ENCODE measurements at regions not wholly inside any gene's neighbourhood (a gene's known extent, or its start where the extent isn't known, plus 50 kb on each side); places are given as distances from the start of the nearest gene placed in this dataset.

DNA sequence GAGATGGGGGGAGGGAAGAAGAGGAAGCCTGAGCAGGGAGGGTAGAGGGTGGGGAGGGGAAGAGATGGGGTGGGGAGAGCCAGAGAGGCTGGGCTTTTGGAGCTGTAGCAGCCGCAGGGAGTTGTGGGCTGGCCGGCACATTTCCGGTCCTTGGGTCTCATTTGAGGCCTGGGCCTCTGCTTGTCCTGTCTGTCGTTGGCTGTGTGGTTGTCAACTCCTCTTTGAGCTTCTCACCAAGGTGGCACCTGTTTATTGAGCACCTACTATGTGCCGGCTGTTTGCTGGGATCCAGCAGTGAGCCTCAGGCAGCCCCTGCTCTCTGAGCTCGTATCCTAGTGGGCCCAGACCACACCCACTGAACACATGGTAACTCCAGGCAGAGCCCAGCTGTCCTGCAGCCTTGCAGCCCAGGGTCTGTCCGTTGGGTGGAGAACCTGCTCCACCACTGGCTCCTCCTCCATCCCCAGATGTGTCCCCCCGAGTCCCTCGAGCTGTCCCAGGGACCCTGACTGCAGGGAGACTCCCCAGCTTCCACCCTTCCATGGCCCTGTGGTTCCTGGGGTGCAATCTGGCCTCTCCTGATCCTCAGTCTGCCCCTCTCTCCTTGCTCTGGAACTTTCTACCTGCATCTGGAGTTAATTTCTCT is 164.9 kb downstream of the IRF8 start:
- no peak for DNase-seq

DNA sequence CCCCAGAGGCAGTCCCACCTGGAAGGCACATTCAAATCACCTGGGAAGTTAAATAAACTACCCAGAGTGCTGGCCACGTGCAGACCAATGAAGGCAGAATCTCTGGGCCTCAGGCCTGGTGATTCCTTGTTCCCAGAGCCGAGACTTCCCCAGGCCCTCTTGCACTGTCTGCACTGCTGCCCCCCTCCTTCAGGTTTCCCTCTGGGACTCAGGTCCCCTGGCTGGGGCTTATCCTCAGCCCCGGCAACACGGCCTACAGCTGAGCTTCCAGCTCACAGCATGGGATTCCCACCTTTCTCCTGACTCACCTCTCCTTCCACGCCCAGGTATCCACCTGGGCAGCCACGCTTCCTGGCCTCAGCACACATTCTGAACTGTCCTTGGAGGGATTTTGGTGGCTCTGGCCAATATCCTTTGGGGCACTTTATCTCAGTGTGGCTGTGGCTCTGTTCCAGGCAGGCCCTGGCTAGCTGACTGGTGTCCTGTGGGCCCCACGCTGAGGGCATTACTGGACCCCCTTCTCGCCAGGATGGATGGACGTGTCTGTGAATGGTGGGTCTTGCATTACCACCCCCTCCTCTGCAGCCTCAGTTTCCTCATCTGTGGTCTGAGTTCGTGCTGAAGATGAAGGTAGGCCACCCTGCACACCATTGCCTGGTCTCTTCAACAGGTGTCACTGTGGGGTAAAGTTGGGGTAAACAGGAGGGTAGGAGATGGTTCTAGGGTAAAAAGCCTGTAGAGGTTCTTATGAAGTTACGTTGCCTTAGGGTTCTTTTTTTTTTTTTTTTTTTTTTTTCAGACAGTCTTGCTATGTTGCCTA is 165.7 kb downstream of the IRF8 start:
- DNase-seq: no peak

DNA sequence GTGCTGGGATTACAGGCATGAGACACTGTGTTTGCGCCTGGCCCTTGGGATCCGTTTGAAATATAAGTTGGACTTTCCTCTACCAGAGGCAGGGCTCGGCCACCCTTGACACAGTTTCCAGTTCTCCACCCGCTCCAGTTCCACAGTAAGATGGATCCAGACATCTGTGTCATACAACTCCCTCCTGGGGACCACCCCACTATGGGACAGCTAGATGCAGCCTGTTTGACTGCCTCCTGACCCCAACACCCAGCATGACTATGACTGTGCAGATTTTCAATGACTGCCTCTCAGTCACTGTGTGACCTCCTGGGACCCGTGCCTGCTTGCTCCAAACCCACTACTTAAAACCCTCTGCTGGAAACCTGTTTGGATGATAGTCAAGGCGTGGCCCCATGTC is 166.7 kb downstream of the IRF8 start:
- DNase-seq: no peak

DNA sequence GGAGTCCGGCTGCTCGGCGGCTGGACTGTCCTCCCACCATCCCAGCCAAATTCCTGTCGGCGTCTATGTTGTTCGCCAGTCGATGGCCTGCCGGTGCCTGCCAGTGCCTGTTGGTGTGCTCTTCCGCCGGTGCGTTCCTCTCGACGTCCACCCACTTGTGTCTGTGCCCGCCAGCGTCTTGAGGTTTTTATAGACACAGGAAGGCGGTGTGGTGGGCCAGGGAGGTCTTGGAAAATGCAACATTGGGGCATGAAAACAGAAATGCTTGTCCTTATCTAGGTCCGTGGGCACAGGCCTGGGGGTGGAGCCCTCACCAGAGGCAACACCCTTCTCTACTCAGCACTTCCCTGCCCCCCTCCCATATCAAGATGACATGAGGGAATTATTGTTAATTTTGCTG is 167.8 kb downstream of the IRF8 start:
- DNase-seq: no peak

DNA sequence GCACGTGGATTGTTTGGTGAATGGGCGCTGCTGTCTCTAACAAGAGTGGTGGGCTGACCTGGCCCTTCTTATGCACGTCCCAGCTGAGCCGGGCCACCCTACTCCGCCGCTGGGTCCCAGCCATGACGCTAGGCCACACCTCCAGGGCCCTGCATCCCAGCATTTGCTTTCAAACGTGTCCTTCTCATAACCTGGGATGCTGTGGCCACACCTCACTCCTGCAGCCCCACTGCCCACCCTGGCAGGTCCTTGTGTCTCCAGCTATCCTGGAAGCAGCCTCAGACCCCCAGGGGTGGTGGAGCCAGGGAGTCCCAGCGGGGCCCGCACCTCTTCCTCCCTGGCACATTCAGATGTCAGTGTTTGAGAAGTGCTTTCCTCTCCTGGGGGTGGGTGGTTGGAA is 168.6 kb downstream of the IRF8 start:
- no peak for DNase-seq

DNA sequence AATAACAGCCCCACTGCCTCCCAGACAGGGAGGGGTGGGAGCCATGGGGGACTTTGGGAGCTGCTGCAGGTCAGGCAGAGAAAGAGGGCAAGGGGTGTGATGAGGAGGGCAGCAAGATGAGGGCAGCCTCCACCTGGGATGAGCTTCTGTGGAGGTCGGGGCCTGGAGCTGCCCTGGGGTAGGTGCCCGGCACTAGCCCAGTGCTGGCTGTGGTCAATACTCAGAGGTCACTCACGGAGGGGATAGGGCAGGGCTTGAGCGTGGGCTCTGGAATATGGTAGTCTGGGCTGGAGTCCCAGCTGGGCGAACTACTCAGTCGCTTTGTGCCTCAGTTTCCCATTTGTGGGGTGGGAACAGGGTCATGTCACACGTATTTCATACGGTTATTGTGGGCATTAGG is 169.0 kb downstream of the IRF8 start:
- no peak for DNase-seq

DNA sequence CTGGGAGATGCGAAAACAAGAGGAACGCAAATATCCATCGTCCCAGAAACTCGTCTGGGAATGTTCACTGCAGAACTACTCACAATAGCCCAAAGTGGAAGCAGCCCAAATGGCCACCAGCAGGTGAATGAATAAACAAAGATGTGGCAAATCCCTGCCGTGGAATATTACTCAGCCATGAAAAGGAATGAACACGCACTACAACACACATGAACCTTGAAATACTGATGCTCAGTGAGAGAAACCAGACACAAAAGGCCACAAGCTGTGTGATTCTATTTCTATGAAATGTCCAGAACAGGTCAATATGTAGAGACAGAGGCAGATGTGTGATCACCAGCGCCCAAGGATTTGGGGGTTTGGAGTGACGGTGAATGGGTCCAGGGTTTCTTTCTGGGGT is 169.8 kb downstream of the IRF8 start:
- no peak for DNase-seq

DNA sequence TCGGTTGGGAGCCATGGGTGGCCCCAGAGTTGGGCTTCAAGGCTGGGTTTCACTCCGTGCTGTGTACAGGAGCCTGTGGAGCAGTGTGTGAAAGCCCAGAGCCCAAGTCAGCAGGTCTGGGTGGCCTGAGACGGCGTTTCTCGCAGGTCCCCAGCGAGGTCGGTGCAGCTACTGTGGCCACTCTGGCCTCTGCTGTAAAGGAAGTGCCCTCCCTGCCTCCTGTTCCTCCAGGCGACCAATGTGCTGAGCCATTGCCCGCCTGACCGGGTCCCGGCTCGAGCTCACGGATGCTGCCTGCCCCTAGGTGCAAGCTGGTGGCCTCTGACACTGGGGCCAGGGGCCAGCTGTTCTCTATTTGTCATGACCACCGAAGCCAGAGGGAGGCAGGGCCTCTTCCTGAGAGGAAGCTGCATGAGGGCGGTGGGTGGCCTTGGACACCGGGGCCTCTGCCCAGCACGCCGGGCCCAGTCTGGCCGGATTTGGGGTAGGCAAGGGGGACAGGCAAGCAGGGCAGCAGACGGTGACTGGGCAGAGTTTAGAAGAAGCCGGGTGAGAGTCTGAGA is 170.9 kb downstream of the IRF8 start:
- DNase-seq: no peak

DNA sequence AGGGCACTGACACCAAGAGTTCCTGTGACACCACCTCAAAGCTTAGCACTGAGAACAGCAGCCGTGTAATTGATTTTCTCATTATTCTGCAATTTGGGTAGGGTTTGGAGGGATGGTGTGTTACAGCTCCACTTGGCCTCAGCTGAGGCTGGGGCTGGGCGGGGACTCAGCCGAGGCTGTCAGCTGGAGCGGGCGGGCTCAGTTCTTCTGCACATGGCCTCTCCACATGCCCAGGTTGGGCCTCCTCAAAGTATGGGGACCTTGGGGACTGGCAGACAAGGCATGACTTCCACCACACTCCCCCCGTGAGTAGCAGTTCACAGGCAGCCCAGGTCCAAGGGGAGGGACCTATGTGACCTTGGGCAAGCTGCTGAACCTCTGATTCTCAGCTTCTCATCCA is 171.5 kb downstream of the IRF8 start:
- DNase-seq: no peak

DNA sequence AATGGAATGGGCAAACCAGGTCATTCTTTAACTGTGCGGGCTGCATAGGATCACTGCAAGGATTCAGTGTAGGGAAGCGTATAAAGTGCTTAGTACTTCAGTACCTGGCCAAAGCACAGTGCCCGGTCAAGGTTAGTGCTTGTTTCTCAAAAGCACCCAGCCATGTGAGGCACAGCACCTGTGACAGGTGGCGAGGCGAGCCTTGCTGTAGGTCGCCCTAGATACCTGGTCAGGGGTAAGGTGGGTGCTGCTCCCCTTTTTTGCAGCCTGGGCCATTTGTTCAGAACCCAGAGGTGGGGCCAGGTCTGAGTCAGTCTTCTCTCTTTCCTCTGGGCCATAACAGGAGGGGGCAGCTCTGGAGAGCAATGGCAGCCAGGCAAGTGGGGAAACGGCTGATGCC is 172.0 kb downstream of the IRF8 start:
- no peak for DNase-seq

DNA sequence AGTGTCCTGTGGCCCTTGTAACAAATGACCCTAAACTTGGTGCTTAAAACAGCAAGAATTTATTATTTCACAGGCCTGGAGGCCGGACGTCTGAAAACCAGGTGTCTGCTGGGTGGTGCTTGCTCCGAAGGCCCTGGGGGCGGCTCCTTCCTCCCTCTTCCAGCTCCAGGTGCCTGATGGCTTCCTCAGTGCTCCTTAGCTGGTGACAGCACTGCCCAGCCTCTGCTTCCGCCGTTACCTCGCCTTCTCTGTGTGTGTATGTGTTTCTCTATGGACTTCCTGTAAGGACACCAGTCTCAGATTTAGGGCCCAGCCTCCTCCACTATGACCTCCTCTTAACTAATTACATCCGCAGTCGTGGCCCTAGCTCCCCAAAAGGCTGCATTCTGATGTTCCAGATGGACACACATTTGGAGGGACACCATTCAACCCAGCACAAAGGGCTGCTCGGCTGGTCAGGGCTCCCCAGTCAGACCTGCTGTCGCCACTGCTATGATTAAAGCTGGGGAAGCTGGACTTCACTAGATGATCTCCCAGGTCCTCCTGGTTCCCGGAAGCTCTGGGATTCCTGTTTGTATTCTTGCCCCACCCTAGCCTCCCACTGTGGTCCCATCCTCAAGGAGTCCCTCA is 172.8 kb downstream of the IRF8 start:
- DNase-seq: no peak

DNA sequence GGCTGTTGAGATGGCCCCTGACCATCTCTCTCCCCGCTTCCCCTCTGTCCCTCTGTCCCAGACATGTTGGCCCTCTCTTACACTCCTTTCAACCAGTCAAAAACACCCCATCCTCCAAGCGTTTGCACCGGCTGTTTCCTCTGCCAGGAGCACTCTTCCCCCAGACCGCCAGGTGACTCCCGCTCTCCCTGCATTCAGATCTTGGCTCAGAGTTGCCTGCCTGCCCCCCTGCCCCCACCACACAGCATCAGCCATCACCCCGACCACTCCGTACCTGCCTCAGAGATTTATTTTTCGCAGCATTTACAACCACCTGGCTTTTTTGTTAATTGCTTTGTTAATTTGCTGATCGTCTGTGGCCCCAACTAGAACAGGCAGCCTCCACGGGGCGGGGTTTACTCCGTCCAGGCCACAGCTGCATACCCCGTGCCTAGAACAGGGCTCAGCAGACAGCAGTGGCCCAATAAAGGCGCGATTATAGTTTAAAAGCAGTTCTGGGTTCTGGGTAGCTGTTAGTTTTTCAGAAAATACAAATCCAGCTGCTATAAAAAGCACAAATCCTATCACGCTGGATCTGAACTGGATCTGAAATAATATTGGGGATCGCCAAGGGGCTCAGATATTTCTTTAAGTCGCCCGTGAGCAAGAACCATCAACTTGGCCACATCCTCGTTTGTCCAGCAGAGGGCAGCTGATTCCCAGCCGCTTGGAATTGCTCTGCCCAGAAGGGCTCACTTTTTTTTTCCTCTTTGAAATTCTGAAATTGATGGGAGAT is 173.6 kb downstream of the IRF8 start:
- DNase-seq: peak; percentile 67

DNA sequence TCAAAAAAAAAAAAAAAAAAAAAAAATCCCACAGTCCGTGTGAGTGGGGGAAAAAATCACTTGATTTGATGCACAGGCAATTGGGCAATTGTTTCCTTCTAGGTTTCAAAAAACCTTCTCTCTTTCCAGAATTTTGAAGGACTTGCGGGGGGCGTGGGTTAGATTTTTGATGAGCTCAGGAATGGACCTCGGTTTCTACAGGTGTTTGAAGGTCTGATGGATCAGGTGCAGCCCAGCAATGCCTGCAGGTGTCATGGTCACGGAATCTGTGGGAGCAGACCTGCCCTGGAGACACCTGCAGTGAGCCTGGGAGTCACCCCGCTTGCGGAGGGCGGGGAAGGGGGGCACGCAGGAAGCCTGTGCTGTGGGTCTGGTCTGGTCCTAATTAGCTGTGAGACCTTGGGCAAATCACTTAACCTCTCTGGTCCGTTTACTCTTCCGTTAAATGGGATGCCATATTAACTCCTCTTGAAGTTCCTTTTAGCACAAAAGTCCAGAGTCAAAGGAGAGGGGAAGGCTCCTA is 174.2 kb downstream of the IRF8 start:
- no peak for DNase-seq

DNA sequence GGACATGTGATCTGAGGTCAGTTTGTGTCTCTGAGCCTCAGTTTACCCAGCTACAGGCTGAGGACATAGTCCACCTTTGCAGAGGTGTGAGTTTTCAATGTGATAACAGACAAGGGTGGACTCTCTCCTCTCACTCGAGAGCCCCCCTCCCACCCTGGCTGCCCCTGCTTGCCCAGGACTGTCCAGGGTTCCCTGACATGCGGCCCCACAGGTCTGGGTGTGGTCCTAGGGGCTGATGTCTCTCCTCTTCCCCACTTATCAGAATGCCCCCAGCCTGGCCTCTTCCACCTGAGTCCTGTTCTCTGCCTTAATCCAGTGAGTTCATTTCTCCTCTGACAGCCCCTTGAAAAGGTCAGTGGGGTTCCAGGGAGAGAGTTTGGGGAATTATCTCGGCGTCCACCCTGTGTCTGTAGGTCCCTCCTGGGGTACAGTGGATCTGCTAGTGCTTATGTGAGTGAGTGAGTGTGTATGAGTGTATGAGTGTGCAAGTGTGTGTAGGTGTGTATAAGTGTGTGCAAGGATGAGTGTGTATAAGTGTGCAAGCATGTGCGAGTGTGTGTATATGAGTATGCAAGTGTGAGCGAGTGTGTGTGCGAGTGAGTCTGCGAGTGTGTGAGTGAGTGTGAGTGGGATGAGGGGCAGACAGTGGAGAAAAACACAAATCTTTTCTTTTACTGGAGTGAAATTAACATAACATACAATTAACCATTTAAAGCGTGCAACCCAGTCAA is 175.0 kb downstream of the IRF8 start:
- DNase-seq: no peak

DNA sequence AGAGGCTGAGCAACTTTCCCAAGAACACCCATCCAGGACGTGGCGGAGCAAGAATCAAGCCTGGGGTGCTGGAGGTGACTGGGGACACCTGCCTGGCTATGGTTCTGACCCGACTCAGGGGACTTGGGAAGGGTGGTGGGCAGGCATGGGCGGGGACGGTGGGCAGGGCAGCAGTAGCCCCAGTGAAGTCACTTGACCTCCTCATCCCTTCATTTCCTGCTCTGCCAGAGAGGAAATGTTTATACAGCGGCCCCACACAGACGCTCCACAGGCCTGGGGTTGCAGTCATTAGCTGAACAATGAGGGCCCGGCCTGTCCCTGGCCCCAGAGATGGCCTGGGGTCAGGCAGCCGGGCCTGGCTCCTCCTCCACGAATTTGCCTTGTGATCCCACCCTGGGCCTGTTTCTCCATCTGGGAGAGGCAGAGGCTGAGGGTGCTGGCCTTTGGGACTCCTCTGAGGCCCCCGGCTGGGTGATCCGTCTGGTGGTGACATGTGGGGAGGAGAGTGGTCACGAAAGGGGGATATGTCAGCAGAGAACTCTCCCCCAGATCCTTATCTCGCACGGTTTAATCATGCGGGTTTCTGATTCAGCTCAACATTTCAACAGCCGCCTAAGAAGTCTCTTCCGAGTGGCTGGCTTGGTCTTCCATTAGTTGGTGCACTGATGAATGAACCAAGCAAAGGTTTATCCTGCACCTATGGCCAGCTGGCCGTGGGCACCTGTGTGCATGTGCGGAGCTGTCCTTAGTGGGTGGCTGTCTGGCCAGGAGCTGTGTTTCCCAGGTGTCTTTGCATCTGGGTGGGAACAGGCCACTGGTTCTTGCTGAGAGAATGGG is 175.9 kb downstream of the IRF8 start:
- DNase-seq: no peak

DNA sequence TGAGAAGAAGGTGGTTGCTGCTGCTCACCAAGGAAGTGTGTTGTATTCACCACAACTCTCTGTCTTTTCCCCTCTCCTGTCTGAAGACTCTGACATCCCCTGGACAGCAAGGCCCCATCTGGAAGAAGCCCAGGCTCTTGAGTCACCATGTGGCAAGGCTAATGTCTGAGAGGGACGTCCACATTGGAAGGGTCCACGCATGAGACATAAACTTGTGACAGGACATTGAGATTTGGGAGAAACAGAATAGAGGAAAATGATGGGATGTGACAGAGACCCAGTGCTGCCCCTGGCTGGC is 176.5 kb downstream of the IRF8 start:
- no peak for DNase-seq

DNA sequence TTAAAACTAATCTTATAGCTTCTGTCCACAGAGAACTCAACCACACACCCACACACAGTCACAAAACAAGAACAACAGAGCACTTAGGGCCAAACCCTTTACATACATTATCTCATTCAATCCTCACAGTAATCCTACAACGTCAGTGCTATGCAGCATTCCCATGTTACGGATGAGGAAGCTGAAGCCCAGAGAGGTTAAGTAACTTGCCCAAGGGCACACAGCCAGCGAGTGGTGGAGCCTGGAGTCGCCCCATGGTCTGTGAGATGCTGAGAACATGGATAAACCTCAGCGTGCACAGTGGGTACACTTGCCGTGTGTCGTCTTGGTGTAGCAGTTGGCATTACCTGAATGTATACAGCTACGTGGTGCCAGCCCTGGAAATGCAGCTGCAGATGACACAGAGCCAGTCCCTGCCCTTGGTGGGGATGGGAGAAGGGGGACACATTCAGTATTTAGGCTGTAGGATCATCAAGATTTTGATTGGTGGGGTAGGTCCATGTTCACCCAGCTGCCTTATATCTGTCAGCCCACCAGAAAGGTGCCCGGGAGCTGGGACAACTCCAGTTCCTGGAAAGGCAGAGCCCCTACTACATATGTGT is 177.0 kb downstream of the IRF8 start:
- DNase-seq: no peak

DNA sequence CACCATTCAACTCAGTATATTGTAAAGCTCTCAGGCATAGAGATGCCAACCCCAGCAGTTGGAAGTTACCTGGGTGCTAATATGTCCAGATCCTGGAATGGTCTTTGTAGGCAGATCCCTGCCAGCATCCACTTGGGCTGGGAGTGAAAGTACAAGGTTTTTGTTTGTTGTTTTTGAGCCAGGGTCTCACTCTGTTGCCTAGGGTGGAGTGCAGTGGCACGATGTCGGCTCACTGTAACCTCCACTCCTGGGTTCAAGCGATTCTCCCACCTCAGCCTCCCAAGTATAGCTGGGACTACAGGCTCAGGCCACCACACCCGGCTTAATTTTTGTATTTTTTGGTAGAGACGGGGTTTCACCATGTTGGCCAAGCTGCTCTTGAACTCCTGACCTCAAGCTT is 177.6 kb downstream of the IRF8 start:
- no peak for DNase-seq

DNA sequence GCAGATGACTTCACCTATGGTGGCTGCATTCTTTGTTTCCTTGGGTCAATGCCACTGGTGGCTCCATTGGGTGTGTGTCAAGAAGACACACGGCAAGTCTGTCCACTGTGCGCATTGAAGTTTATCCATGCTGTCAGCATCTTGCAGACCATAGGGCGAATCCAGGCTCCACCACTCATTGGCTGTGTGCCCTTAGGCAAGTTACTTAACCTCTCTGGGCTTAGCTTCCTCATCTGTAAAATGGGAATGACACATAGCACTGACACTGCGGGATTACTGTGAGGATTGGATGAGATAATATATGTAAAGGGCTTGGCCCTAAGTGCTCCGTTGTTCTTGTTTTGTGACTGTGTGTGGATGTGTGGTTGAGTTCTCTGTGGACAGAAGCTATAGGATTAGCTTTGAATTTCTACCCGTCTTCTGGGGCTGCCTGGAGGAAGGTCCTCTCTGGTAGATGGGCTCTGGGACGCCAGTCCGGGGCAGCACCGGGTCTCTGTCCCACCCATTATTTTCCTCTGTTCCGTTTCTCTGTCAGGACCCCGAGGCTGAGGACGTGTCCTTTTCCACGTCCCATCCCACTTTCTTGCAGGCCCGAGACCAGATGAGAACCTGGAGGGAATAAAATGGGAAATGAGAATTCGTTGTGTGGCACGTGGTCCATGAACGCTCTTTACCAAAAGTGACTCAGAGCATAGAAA is 178.4 kb downstream of the IRF8 start:
- DNase-seq: no peak

DNA sequence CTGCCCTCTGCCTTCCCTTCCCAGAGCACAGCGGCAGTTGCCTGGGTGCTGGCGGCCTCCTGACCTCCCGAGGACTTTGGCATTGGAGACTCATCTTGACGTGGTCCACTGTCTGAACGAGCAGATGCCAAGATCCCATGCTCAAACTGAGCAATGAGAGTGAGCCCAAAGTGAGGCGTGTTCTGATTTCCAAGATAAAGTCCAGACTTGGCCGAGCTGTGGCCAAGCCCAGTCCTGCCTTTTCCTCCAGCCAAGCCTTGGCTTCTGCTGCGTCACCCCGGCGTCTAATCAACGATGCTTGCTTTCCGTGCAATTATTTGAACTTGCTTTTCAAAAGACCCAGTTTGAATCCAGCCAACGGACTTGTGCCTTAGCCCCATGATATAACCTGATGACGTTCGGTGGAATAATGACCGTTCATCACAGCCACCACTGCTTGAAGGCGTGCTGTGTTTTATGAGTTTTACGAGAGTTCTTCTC is 179.2 kb downstream of the IRF8 start:
- no peak for DNase-seq

Data from activated CD8-positive, alpha-beta memory T cell treated with anti-CD3 and anti-CD28 coated beads for 24 hours (primary cell).